ENCODE measurements at regions not wholly inside any gene's neighbourhood (a gene's known extent, or its start where the extent isn't known, plus 50 kb on each side); places are given as distances from the start of the nearest gene placed in this dataset.

DNA sequence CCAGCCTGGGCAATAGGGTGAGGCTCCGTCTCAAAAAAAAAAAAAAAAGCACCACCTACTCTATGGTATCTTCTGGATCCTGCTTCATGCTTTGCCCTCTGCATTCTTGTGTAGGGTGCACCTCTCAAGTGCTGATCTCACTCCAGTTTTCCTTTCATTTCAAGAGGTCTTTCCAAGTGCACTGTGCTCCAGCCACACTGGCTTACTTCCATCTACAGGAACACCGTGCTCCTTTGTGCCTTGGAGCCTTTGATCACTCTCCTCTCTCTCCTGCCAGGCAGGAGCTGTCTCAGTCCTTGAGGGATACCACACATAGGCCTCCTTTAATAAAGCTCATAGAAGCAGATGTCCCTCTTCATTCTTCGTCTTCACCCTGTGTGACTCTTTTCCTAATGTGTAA is 55.4 kb upstream of the GREM2 start:
- TF ChIP-seq, protein P1, sequence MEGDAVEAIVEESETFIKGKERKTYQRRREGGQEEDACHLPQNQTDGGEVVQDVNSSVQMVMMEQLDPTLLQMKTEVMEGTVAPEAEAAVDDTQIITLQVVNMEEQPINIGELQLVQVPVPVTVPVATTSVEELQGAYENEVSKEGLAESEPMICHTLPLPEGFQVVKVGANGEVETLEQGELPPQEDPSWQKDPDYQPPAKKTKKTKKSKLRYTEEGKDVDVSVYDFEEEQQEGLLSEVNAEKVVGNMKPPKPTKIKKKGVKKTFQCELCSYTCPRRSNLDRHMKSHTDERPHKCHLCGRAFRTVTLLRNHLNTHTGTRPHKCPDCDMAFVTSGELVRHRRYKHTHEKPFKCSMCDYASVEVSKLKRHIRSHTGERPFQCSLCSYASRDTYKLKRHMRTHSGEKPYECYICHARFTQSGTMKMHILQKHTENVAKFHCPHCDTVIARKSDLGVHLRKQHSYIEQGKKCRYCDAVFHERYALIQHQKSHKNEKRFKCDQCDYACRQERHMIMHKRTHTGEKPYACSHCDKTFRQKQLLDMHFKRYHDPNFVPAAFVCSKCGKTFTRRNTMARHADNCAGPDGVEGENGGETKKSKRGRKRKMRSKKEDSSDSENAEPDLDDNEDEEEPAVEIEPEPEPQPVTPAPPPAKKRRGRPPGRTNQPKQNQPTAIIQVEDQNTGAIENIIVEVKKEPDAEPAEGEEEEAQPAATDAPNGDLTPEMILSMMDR (IDR thresholded peaks at IDR 0.05) = no peak
- TF ChIP-seq POLR2A (IDR thresholded peaks at IDR 0.05) (no peak), EP300 (IDR thresholded peaks at IDR 0.05) (no peak)
